GM21381 (cell line): ENCODE measurements at regions not wholly inside any gene's neighbourhood (a gene's known extent, or its start where the extent isn't known, plus 50 kb on each side); places are given as distances from the start of the nearest gene placed in this dataset.

ENCODE experiments used
- ATAC-seq: cut with Tn5 transposase; IDR thresholded peaks from one replicate; pipeline ENCODE4 v1.9.1; 2021; ENCODE audit warnings: mild to moderate bottlenecking, moderate library complexity; ENCODE audit not compliant: unreplicated experiment

- no peak for ATAC-seq
These were observed 339.2 kb upstream of the DCBLD2 start for GRCh38 chr3:99240700-99241099.

- no peak for ATAC-seq
These were observed 335.1 kb upstream of the DCBLD2 start for GRCh38 chr3:99236576-99236975.

- ATAC-seq = no peak
These were observed 331.2 kb upstream of the DCBLD2 start for GRCh38 chr3:99232696-99233095.

- no peak for ATAC-seq
These were observed 317.0 kb upstream of the DCBLD2 start for GRCh38 chr3:99218468-99218867.

GRCh38 chr3:99212969-99213368 lies 311.5 kb upstream of the DCBLD2 start:
- no peak for ATAC-seq

- ATAC-seq = no peak
These were observed 309.8 kb upstream of the DCBLD2 start for GRCh38 chr3:99211309-99211708.

GRCh38 chr3:99199021-99199420 lies 297.5 kb upstream of the DCBLD2 start:
- no peak for ATAC-seq

GRCh38 chr3:99191186-99191585 lies 289.7 kb upstream of the DCBLD2 start:
- no peak for ATAC-seq

GRCh38 chr3:99188936-99189335 lies 287.4 kb upstream of the DCBLD2 start:
- no peak for ATAC-seq

- no peak for ATAC-seq
These were observed 284.5 kb upstream of the DCBLD2 start for GRCh38 chr3:99186016-99186415.

- ATAC-seq = no peak
These were observed 274.9 kb upstream of the DCBLD2 start for GRCh38 chr3:99176169-99176964.

- no peak for ATAC-seq
These were observed 273.8 kb upstream of the DCBLD2 start for GRCh38 chr3:99175276-99175812.

- peak; percentile 61 for ATAC-seq
These were observed 271.5 kb upstream of the DCBLD2 start for GRCh38 chr3:99172736-99173657.

- ATAC-seq = no peak
These were observed 270.3 kb upstream of the DCBLD2 start for GRCh38 chr3:99171800-99172199.

- no peak for ATAC-seq
These were observed 269.5 kb upstream of the DCBLD2 start for GRCh38 chr3:99170867-99171517.

- ATAC-seq = no peak
These were observed 265.6 kb upstream of the DCBLD2 start for GRCh38 chr3:99167071-99167470.

- no peak for ATAC-seq
These were observed 261.8 kb upstream of the DCBLD2 start for GRCh38 chr3:99163314-99163713.

GRCh38 chr3:99159220-99159762 lies 257.8 kb upstream of the DCBLD2 start:
- no peak for ATAC-seq

- no peak for ATAC-seq
These were observed 243.5 kb upstream of the DCBLD2 start for GRCh38 chr3:99145031-99145430.

- no peak for ATAC-seq
These were observed 242.0 kb upstream of the DCBLD2 start for GRCh38 chr3:99143493-99143892.

GRCh38 chr3:99134986-99135385 lies 233.5 kb upstream of the DCBLD2 start:
- no peak for ATAC-seq
